Calu3 (cell line): ENCODE measurements at regions not wholly inside any gene's neighbourhood (a gene's known extent, or its start where the extent isn't known, plus 50 kb on each side); places are given as distances from the start of the nearest gene placed in this dataset.

Experiments used
- BruUV-seq: library from RNA; stranded (reverse); fragments of 400-500 nt; replicated peaks from 2 replicates; lab custom pipeline; 2021; lab: Mats Ljungman, UMichigan
- CTCF ChIA-PET: fragments of 300-600 bp; sonication (Branson Sonifier 250); formaldehyde crosslinking; loops from one replicate; lab custom pipeline; 2022; ENCODE audit warnings: antibody characterized with exemption; lab: Charles Lee
- DNase-seq: peaks from one replicate; pipeline ENCODE4 v3.0.0; 2022
- H3K27ac Mint-ChIP-seq: one replicate; pipeline ENCODE4 v1.8.0; 2022; ENCODE audit warnings: mixed read lengths; ENCODE audit not compliant: unreplicated experiment
- H3K27me3 Mint-ChIP-seq: one replicate; pipeline ENCODE4 v1.8.0; 2022; ENCODE audit warnings: mixed read lengths; ENCODE audit not compliant: unreplicated experiment
- H3K36me3 Mint-ChIP-seq: one replicate; pipeline ENCODE4 v1.8.0; 2022; ENCODE audit warnings: mild to moderate bottlenecking, moderate library complexity, mixed read lengths; ENCODE audit not compliant: insufficient read depth, unreplicated experiment
- H3K4me1 Mint-ChIP-seq: one replicate; pipeline ENCODE4 v1.8.0; 2022; ENCODE audit warnings: mild to moderate bottlenecking, low read depth, mixed read lengths; ENCODE audit not compliant: unreplicated experiment
- H3K4me3 Mint-ChIP-seq: one replicate; pipeline ENCODE4 v1.8.0; 2022; ENCODE audit warnings: mild to moderate bottlenecking, low read depth, moderate library complexity, mixed read lengths; ENCODE audit not compliant: unreplicated experiment
- H3K9me3 Mint-ChIP-seq: one replicate; pipeline ENCODE4 v1.8.0; 2022; ENCODE audit warnings: low read depth, mixed read lengths; ENCODE audit not compliant: unreplicated experiment
- intact Hi-C: fragments of 100-400 bp; cut with micrococcal nuclease; formaldehyde crosslinking; loops from one replicate; pipeline ENCODE4 v1.10.0; 2022; ENCODE audit not compliant: unreplicated experiment
- TF ChIP-seq, protein P1 (sequence below): fragments of 200-600 bp; IDR thresholded peaks from one replicate; pipeline ENCODE4 v1.8.0; 2022; ENCODE audit warnings: antibody characterized with exemption; ENCODE audit not compliant: unreplicated experiment

DNA sequence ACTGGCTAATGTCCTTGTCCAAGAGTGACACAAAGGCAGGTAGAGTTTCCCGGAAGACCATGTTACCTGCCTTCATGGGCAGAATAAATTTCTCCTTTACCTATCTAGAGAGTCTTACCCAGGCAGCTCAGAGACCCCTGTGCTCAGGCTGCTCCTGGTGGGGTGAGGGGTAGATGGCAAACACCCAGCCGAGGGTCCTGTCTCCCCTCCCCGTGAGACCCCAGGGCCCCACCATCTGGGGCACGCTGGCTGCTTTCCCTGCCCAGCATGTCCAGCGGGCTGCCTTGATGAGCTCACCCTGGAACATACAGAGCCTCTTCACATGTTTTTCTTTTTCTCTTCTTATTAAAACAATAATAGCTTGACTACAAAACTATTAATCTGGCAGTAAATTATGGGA lies 116.5 kb downstream of the EDN3 start:
- no peak for DNase-seq
- H3K27me3 Mint-ChIP-seq: peaks cover 5% of the 10 kb centered on the region
- intact Hi-C loops: no loop called here
- H3K4me1 Mint-ChIP-seq: no peaks in the 10 kb centered on the region
- H3K9me3 Mint-ChIP-seq: no peaks in the 10 kb centered on the region
- no TSS peak for BruUV-seq
- H3K4me3 Mint-ChIP-seq: no peak overlapping the region
- TF ChIP-seq, protein P1, sequence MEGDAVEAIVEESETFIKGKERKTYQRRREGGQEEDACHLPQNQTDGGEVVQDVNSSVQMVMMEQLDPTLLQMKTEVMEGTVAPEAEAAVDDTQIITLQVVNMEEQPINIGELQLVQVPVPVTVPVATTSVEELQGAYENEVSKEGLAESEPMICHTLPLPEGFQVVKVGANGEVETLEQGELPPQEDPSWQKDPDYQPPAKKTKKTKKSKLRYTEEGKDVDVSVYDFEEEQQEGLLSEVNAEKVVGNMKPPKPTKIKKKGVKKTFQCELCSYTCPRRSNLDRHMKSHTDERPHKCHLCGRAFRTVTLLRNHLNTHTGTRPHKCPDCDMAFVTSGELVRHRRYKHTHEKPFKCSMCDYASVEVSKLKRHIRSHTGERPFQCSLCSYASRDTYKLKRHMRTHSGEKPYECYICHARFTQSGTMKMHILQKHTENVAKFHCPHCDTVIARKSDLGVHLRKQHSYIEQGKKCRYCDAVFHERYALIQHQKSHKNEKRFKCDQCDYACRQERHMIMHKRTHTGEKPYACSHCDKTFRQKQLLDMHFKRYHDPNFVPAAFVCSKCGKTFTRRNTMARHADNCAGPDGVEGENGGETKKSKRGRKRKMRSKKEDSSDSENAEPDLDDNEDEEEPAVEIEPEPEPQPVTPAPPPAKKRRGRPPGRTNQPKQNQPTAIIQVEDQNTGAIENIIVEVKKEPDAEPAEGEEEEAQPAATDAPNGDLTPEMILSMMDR: no peak
- H3K36me3 Mint-ChIP-seq: no peaks in the 10 kb centered on the region
- no peak overlapping the region for H3K27ac Mint-ChIP-seq
- CTCF ChIA-PET: no interaction called here

DNA sequence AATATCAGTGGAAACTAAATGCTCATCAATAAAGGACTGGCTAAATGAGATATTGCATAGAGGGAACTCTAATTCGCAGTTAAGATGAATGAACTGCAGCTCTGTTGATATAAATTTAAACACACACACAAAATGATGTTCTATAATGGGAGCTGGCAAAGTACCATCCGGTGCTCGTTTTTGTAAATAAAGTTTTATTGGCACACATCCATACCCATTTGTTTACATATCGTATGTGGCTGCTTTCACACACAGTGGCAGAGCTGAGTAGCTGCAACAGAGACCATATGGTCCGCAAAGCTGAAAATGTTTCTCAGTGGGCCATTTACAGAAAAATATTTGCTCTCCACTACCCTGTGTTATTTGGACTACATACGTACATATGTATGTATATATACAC lies 120.7 kb downstream of the EDN3 start:
- CTCF ChIA-PET: no interaction called here
- Mint-ChIP-seq H3K4me3 (no peak overlapping the region), H3K27ac (no peak overlapping the region), H3K36me3 (no peaks in the 10 kb centered on the region), H3K4me1 (no peaks in the 10 kb centered on the region), H3K9me3 (no peaks in the 10 kb centered on the region), H3K27me3 (peaks cover 19% of the 10 kb centered on the region)
- TF ChIP-seq, protein P1: no peak
- intact Hi-C loops: no loop called here
- DNase-seq: no peak
- BruUV-seq: no TSS peak

DNA sequence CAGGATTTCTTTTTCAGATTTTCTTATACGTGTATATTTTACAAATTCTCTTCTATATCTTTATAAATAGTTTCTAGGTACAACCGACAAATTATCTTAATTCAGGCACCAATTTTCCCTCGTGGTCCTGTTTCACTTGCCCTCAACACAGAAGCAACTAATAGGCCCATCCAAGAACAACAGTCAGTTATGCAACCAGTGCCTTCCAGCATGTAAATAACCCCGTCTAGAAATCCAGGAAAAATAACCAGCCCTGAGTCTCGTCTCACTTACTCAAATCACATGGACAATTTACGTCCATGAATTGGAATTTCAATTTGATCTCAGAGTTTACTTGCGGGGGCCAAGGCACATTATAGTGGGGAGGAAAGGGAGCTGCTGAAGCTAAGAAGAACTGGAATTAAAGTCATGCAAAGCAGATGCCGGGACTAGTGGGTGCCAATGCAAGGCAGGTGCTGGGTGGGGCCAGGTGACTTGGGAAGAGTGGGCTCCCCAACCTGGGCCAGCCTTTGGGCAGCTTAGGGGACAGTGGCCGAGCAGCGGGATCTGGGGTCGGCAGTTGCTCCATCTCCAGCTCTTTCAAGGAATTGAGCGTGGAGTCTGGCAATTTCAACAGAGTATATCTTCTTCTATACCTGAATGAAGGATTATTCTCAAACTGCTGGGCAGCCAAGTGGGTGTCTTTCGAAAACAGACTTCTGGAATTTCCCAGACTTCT lies 121.7 kb downstream of the EDN3 start:
- CTCF ChIA-PET: interaction anchor here (1.6 kb wide), 1 partner anchor 11 kb away, joined by 3 read pairs; no protein-coding TSS in a partner anchor
- intact Hi-C loops: no loop called here
- Mint-ChIP-seq H3K27me3 (peaks cover 28% of the 10 kb centered on the region), H3K4me3 (no peak overlapping the region), H3K36me3 (no peaks in the 10 kb centered on the region), H3K27ac (no peak overlapping the region), H3K4me1 (no peaks in the 10 kb centered on the region), H3K9me3 (no peaks in the 10 kb centered on the region)
- no TSS peak for BruUV-seq
- TF ChIP-seq, protein P1: no peak
- no peak for DNase-seq

DNA sequence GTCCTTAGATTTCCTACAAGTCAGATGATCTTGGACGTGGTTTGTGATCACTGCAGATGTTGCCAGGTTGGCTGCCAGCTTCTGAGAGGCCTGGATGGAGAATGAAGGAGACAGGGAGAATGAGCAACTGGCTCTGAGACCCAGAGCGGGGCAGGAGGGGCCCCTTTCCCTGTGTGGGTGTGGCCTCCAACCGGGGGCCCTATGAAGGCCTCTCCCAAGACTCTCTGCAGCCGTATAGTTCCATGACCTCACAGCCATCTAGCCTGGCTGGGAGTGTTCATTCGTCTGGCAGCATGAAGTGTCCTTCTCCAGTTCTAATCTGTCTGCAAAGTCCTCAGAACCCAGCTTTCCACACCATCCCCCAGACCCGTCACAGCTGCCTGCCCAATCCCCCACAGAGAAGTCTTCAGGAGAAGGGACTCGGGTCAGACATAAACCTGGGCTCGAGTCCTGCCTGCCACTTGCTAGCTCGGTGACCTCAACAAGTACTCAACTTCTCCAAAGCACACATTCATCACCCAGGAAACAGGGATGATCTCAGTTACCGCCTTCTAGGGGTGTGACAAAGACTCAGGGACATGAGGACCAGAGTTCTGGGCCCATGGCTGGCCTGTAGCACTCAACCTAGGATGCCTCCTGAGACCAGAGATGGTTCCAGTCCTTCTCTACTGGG lies 122.6 kb downstream of the EDN3 start:
- H3K4me1 Mint-ChIP-seq: no peaks in the 10 kb centered on the region
- H3K27me3 Mint-ChIP-seq: peaks cover 38% of the 10 kb centered on the region
- CTCF ChIA-PET: interaction anchor here (1.6 kb wide), 1 partner anchor 12 kb away, joined by 3 read pairs; no protein-coding TSS in a partner anchor
- intact Hi-C loops: no loop called here
- H3K9me3 Mint-ChIP-seq: peaks cover 2% of the 10 kb centered on the region
- no TSS peak for BruUV-seq
- H3K4me3 Mint-ChIP-seq: no peak overlapping the region
- TF ChIP-seq, protein P1: no peak
- no peak overlapping the region for H3K27ac Mint-ChIP-seq
- no peak for DNase-seq
- H3K36me3 Mint-ChIP-seq: no peaks in the 10 kb centered on the region
